Left hindlimb (tissue), 1 donor: ENCODE measurements at regions not wholly inside any gene's neighbourhood (a gene's known extent, or its start where the extent isn't known, plus 50 kb on each side); places are given as distances from the start of the nearest gene placed in this dataset.

Experiments used
- DNase-seq: peaks from one replicate; pipeline ENCODE4 v3.0.0-alpha.2; 2018

DNA sequence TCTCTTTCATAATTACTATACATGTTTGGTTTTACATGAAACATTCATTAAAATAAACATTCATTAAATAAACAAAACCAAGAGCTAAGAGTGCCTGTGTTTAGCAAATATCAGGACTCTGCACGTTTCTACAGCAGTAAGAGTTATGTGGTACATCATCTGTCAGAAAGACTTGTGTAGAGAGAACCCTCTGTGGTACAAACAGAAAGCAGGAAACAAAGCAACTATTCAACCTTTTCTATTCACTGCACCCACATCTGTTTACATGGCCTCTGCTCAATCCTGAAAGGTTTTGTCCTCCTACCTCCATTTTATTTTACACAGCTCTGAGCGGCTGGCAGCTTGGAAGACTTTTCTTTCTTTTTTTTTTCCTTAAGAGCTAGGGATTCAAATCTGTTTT is 90.7 kb upstream of the PCDH18 start:
- no peak for DNase-seq

DNA sequence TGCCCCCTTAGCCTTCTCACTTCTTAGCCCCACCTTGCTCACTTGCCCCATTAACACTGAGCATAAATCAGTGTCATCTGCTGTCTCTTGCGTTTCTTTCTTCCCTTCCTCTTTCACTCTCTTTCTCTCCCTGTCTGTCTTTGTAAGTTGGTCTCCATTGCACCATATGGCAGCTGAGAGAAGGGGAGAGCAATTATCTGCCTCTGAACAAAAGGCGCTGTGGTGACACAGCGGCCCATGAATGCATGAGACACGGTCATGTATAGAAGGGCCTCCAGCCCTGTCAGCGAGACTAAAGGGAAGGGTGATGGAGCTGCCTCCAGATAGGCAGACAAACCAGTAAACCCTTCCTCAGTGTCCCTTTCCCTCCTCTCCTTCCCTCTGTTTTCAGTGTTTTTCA is 88.8 kb upstream of the PCDH18 start:
- no peak for DNase-seq

- DNase-seq, result no peak
These were observed 82.2 kb upstream of the PCDH18 start for GRCh38 chr4:137614491-137614890.

DNA sequence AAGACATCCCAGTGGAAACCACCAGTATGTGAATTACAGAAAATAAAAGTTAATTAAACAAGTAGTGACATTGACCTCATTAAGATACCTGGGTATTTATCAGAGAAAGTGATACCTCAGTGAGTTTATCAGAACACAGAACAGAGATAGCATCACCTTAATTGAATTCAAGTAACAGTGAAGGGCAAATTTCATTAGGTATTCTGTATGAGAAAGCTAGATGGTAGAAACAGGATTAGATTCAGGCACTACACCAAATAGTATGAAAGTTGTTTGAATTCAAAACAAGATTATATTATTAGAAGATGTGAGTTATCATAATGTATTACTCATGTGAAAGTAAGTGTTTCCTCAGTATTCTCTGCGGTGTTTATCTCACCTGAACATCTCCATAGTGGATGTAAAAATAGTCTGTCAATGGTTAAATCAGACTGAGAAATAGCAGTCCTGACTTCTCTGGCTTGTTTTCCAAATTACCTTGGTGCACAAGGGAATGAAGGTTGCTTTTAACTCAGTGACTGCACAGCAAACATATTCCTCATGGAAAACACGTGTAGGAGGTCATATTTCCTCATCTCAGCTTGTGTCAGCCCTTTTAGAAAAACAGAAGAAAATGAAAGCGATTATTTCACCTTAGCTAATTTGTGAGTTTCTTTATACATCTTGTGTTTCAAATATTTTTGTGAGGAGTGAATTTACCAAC is 79.9 kb upstream of the PCDH18 start:
- DNase-seq, result no peak

DNA sequence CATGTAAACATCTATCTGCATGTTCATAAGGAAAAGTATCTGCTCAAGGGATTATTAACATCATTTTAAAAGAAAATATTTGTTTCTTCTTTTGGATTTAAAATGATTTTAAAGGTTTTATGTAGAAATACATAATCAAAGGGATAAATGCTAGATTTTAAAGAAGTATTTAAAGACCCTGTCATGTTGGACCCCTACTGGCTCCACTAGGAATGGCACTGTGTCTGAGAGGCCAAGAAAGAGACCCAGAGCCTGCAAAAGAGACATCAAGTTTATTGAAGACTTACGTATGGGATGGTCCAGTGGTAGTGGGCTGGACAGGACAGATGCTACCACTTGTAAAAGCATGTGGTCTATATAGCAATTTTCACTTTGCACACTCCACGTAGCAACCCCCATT is 78.7 kb upstream of the PCDH18 start:
- DNase-seq, result no peak

GRCh38 chr4:137609718-137610430 is 77.6 kb upstream of the PCDH18 start:
- no peak for DNase-seq

DNA sequence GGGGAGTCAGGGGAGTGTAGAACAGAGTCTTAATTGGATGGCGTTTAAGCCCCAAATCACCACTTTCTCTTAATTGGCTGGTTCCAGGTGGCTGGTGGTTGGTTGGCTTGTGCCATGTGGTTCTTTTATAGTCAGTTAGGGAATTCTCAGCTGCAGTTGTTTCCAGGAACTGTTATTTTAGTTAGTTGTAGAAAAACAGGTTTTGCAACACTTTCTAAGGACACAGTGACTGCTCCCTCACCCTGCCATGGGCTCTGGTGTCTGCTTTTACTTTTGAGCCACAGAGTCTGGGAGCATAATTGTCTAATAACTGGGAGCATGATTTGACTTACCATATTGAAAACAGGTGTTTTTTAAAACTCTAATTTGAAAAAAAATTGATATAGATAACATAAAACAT is 75.8 kb upstream of the PCDH18 start:
- no peak for DNase-seq

- DNase-seq, result no peak
These were observed 70.1 kb upstream of the PCDH18 start for GRCh38 chr4:137602436-137602835.

DNA sequence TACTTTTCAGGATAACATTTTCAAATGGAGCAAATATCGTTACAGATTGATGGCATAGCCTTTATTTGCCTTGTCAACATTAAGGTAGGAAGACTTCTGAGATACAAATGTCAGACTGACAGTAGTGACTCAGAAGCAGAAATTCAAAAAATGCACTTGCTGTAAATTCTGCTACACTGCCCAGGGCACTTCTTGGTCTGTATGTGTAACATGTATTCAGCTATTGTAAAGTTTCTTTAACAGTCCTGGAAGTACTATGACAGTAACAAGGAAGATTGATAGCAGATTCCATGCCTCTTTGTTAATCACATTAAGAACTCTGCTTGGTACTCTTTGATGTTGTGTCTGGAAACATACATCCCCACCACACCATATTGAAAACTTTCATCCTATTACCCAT is 69.6 kb upstream of the PCDH18 start:
- no peak for DNase-seq

GRCh38 chr4:137599734-137600133 is 67.4 kb upstream of the PCDH18 start:
- no peak for DNase-seq

GRCh38 chr4:137597752-137598430 is 65.6 kb upstream of the PCDH18 start:
- DNase-seq, result no peak

GRCh38 chr4:137587796-137588195 is 55.5 kb upstream of the PCDH18 start:
- no peak for DNase-seq

- no peak for DNase-seq
These were observed 51.4 kb upstream of the PCDH18 start for GRCh38 chr4:137583671-137584070.
